Superior temporal gyrus (tissue), 1 donor: ENCODE measurements at regions not wholly inside any gene's neighbourhood (a gene's known extent, or its start where the extent isn't known, plus 50 kb on each side); places are given as distances from the start of the nearest gene placed in this dataset.

Experiments used
- DNase-seq: peaks from one replicate; pipeline ENCODE4 v3.0.0-alpha.2; 2016; ENCODE audit errors: extremely low spot score

DNA sequence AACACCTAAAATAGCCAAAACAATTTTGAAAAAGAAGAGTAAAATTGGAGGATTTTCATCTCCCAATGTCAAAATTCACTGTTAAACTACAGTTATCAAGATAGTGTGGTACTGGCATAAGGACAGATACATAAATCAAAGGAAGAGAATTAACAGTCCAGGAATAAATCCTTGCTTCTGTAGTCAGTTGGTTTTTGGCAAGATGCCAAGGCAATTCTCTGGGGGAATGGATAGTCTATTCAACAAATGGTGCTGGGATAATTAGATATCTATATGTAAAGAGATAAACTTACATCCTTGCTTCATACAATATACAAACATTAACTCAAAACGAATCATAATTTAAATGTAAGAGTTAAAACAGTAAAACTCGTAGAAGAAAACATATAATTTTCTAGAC, 57.9 kb upstream of the SELENOK start:
- DNase-seq, result no peak

DNA sequence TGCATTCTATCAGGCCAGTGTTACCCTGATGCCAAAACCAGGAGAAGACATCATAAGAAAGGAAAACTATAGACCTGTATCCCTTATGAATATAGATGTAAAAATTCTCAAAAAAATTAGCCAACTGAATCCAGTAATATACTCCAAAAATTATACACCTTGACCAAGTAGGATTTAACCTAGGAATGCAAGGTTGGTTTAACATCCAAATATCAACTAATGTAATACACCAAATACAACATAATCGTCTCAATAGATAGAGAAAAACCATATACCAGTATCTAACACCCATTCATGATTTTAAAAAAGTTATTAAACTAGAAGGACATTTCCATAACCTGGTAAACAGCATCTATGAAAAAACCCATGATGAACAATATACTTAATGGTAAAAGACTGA, 56.5 kb upstream of the SELENOK start:
- DNase-seq, result no peak

DNA sequence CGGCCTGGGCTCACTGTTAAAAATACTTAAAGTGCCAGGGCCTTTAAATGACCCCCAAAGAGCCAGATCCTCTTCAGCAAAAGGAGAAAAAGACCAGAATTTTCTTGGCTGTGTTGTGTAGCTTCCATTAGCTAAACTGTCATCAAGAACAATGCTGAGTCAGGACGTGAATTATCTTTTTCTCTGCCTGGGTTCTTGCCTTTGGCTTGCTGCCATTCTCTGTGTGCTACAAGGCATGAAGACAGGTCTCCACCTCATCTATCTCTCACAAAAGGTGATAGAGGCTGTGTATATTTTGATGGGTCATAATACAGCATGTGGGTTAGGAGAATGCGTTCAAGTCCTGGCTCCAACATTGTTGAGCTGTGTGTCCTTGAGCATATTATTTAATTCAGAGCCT, 52.4 kb upstream of the SELENOK start:
- no peak for DNase-seq

DNA sequence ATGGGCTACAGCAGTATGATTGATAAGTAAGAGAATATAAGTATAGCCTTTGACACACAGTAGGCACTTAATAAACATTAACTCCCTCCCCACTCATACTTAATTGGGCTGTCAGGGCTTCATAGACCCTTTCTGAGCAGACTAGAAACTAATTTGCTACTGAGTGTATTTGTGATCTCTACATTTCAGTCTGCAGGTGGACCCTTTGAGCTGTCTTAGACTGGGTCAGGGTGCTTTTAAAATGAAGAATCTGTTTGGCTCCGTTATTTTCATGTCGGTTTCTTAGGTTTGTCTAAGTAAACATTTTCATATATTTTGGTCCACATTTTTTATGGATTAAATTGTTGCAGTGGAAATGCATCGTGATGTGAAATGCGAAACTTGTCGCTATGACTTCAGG, 50.3 kb upstream of the SELENOK start:
- DNase-seq, result peak; percentile 58
